ENCODE measurements at regions not wholly inside any gene's neighbourhood (a gene's known extent, or its start where the extent isn't known, plus 50 kb on each side); places are given as distances from the start of the nearest gene placed in this dataset.

DNA sequence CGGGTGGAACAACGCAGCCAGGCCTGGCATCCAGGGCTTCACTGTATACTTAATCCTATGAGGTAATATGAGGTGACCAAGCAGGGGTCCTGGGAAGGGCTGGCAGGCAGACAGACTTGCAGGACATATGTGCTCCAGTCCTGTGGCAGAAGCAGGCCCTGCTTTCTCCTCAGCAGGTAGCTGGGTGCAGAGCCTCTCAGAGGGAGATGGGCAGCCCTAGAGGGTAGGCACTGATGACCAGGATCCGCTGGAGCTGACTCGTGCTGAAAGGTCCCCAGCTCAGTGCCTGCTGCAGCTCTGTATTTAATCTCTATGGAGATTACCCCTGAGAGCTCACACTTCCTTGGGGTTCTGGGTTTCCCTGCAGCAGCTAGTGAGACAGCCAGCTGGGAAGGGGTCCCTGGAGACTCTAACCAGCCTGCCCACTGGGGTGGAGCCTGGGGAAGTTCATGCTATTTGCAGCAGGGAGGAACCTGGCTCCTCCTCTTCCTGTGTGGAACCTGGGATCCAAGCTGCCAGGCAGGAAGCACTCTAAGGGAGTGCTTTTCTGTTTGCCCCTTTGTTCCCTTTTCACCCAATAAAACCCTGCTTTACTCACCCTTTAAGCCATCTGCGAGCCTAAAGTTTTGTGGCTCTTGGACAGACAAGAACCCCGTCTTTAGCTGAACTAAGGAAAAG, 339.2 kb downstream of the DCAF12L2 start:
- DNase-seq: no peak

GRCh38 chrX:125846271-125846670, 319.8 kb downstream of the DCAF12L2 start:
- DNase-seq: no peak

GRCh38 chrX:125850693-125851092, 315.4 kb downstream of the DCAF12L2 start:
- no peak for DNase-seq

DNA sequence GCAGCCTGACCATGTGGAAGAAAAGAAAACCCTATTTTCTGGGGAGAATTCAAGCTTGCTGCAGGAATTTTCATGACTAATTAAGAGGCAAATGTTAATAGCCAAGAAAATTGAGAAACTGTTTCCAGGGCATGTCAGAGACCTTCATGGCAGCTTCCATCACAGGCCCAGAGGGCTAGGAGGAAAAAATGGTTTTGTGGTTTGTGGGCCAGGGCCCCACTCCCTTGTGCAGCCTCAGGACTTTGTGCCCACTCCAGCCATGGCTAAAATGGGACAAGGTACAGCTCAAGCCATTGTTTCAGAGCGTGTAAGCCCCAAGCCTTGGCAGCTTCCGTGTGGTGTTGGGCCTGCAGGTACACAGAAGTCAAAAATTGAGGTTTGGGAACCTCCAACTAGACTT, 282.9 kb downstream of the DCAF12L2 start:
- no peak for DNase-seq

DNA sequence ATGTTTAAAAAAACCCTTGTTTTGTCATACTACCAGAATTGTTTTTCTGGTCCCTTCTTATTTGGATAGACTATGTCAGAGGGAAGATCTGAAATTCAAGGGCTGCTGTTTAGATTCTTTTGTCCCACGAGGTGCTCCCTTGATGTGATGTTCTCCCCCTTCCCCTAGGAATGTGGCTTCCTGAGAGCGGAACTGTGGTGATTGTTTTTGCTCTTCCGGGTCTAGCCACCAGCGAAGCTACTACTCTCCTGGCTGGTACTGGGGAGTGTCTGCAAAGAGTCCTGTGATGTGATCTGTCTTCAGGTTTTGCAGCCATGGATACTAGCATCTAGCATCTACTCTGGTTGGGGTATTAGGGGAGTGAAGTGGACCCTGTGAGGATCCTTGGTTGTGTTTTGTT, 271.1 kb downstream of the DCAF12L2 start:
- DNase-seq: no peak

DNA sequence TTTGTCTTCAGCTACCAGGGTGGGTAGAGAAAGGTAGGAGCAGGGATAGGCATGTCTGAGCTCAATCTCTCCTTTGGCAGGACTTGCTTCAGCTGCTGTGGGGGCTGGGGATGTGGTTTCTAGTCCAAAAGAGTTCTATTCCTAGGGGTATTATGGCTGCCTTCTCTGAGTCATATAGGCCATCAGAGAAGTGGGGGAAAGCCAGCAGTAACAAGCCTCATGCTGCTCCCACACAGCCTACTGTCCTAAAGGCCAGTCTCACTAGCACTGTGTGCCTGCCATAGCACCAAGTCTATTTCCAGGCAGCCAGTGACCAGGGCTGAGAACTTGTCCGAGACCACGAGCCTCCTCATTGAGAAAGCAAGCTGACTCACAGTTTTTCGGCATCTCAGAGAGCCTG, 270.6 kb downstream of the DCAF12L2 start:
- no peak for DNase-seq

DNA sequence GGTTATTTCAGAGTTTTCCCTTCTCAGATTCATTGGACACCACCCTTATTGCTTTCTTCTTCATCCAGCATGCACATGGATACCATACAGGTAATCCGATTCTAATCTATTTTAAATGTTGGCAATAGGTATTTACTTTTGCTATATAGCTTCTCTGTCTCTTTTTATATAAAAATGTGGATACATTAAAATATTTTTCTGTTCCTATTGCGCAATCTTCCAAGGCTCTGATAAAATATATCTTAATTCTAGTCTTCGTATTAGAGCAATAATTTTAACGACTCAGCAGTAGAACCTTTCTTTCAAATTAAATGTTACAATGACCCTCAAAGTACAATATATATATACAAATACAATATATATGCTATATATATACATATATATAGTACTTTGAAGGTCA, 239.8 kb downstream of the DCAF12L2 start:
- no peak for DNase-seq

GRCh38 chrX:125940985-125941384, 225.1 kb downstream of the DCAF12L2 start:
- DNase-seq: no peak

DNA sequence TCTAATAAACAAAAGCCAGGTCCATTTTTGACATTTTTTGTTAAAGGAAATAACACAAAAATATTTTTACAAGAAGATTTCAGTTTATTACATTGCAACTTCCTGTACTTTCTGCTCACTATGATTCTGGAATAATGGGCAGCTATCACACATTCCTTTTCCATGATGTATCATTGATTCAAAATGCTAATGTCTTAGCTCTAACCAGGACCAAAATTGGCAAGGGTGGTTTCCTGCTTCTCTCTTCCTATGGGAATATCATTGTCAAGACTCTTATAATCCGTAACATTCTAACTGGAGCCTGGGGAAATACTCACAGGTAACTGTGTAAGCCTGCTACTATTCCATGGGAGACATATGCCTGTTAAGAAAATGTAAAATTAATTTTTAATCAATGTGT, 218.6 kb downstream of the DCAF12L2 start:
- no peak for DNase-seq

DNA sequence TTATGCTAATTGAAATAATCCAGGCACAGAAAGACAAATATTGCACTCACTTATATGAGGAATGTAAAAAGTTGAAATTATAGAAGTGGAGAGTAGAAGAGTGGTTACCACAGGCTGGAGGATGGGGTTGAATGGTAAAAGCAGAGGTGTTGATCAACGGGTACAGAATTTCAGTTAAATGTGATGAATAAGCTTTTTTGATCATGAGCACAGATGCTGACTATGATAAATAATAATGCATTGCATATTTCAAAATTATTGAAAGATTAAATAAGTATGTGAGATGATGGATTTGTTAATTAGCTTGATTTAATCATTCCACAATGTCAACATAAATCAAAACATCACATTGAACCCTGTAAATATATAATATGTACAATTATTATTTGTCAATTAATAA, 213.1 kb downstream of the DCAF12L2 start:
- DNase-seq: no peak

DNA sequence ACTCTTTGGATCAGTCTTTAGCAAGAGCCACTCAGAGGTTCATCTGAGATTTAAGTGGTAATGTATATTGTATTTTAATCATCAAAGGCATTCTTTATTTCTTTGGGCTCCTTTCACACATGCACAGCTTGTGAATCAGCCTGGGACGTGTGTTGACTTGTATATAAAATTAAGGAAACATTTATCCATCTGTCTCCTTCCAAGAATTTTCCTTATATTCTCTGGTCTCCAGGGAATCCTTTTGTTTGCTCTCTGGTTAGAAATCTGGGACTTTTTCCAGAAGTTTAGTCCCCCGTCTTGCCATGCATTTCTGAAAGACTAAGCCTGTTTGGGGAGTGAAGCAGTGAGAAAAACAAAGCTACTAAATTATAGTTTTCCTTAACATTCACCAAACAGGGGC, 212.3 kb downstream of the DCAF12L2 start:
- DNase-seq: no peak

- DNase-seq: no peak
These were observed 211.9 kb downstream of the DCAF12L2 start for GRCh38 chrX:125954236-125954635.

DNA sequence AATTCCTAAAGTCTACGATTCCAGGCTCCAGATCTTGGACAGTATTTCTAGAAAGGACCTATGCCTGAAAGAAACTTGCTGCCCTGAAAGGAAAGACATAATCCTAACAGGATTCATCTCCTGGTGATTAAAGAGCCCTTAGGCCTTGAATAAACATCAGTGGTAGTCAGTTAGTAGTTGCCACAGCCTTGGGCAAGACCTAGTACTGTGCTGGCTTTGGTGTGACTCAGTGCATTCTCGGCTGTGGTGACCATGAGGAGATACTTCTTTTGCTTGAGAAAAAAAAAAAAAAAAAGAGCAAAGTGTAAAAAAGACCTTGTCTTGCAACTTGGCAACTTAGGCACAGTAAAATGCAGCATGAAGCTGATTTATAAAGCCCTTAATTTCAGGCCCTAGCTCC, 188.2 kb downstream of the DCAF12L2 start:
- DNase-seq: no peak

- DNase-seq: peak; percentile 8
These were observed 167.7 kb downstream of the DCAF12L2 start for GRCh38 chrX:125998432-125998831.

GRCh38 chrX:126027229-126027628, 138.9 kb downstream of the DCAF12L2 start:
- DNase-seq: no peak

DNA sequence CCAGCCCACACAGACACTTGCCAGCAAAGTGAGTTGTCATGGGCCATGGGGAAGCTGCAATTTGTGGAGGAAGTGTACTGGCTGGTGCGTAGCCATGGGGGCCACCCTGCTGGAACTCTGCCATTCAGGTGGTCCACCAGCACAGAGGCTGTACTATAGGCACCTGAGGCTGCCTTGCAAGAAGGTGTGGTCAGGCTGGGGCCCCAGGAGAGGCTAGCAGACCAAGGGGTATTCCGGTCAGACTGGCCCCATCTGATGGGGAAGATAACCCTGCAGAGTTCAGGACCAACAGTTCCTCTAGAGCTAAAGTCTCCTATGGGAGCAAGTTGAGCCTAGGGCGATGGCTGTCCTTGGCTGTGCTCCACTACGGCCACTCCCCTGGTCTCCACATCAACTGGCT, 136.1 kb downstream of the DCAF12L2 start:
- DNase-seq: no peak

DNA sequence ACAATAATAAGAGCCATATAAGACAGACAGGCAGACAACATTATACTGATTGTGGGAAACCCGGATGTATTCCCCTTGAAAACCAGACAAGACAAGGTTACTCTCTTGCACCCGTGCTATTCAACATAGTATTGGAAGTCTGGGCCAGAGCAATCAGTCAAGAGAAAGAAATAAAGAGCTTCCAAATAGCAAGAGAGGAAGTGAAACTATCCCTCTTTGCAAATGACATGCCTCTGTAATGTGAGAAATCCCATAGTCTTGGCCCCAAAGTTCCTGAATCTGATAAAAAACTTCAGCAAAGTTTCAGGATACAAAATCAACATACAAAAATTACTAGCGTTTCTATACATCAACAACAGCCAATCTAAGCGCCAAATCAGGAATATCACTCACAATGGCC, 102.1 kb downstream of the DCAF12L2 start:
- no peak for DNase-seq

- no peak for DNase-seq
These were observed 101.1 kb downstream of the DCAF12L2 start for GRCh38 chrX:126064901-126065541.

GRCh38 chrX:126065901-126066660, 100.0 kb downstream of the DCAF12L2 start:
- DNase-seq: no peak
